DND-41 (cell line): ENCODE measurements at regions not wholly inside any gene's neighbourhood (a gene's known extent, or its start where the extent isn't known, plus 50 kb on each side); places are given as distances from the start of the nearest gene placed in this dataset.

Experiments used
- ATAC-seq: fragments of 200-7000 bp; cut with Tn5 transposase; 3 replicates; pipeline ENCODE4 v1.9.1; 2021; ENCODE audit warnings: low read depth; ENCODE audit not compliant: insufficient read depth
- DNase-seq: peaks from one replicate; pipeline ENCODE4 v3.0.0-alpha.2; 2020
- H2AFZ ChIP-seq: 2 replicates; pipeline ENCODE4 v1.6.0; 2012; ENCODE audit warnings: low read depth, low read length
- H3K27ac ChIP-seq: 2 replicates; pipeline ENCODE4 v1.5.1; 2012; ENCODE audit warnings: low read length, inconsistent platforms
- H3K27me3 ChIP-seq: fragments of 200-600 bp; sonication (generic); 2 replicates; pipeline ENCODE4 v1.6.0; 2012; ENCODE audit warnings: low read length, mild to moderate bottlenecking, inconsistent platforms; ENCODE audit not compliant: insufficient read depth, poor library complexity
- H3K36me3 ChIP-seq: 2 replicates; pipeline ENCODE4 v1.5.1; 2012; ENCODE audit warnings: low read length, inconsistent platforms; ENCODE audit not compliant: insufficient read depth
- H3K4me1 ChIP-seq: 2 replicates; pipeline ENCODE4 v1.5.1; 2012; ENCODE audit warnings: mild to moderate bottlenecking, low read length; ENCODE audit not compliant: insufficient read depth
- H3K4me2 ChIP-seq: 2 replicates; pipeline ENCODE4 v1.6.0; 2012; ENCODE audit warnings: mild to moderate bottlenecking, moderate library complexity, low read length, inconsistent platforms; ENCODE audit not compliant: insufficient read depth
- H3K4me3 ChIP-seq, 2 experiments: fragments of 200-600 bp in 1 of 2; shearing (Covaris generic) in 1 of 2; 2 replicates each; pipeline ENCODE4 v1.5.1; 2012 to 2016; ENCODE audit warnings: inconsistent platforms in 2 of 2, low read length in 2 of 2, mild to moderate bottlenecking in 2 of 2, low read depth in 1 of 2, moderate library complexity in 1 of 2
- H3K79me2 ChIP-seq: 2 replicates; pipeline ENCODE4 v1.6.0; 2012; ENCODE audit warnings: low read length, inconsistent platforms; ENCODE audit not compliant: insufficient read depth
- H3K9ac ChIP-seq: 2 replicates; pipeline ENCODE4 v1.6.0; 2012; ENCODE audit warnings: low read depth, mild to moderate bottlenecking, inconsistent platforms, low read length, moderate library complexity
- H3K9me3 ChIP-seq: 2 replicates; pipeline ENCODE4 v1.5.1; 2012; ENCODE audit warnings: low read length, moderate library complexity, mild to moderate bottlenecking, inconsistent platforms; ENCODE audit not compliant: insufficient read depth, severe bottlenecking
- H4K20me1 ChIP-seq: 2 replicates; pipeline ENCODE4 v1.6.0; 2012; ENCODE audit warnings: low read length; ENCODE audit not compliant: insufficient read depth
- CTCF ChIP-seq: IDR thresholded peaks from 2 replicates; pipeline ENCODE4 v1.5.1; 2012; ENCODE audit warnings: borderline replicate concordance, low read length, moderate library complexity, mild to moderate bottlenecking; ENCODE audit not compliant: poor library complexity, severe bottlenecking; ENCODE audit errors: extremely low read depth
- EZH2 ChIP-seq: IDR thresholded peaks from 3 replicates; pipeline ENCODE4 v1.6.1; 2012; ENCODE audit warnings: borderline replicate concordance, low read depth, mild to moderate bottlenecking, moderate library complexity, low read length, inconsistent platforms; ENCODE audit not compliant: severe bottlenecking

- Histone ChIP-seq H3K27me3 (no peaks in the 10 kb centered on the region), H4K20me1 (no peaks in the 10 kb centered on the region), H3K9me3 (peaks cover 8% of the 10 kb centered on the region), H3K4me3 (no peak overlapping the region), H3K4me2 (peak overlapping the region; percentile 39), H3K4me1 (peaks cover 100% of the 10 kb centered on the region), H2AFZ (peak overlapping the region; percentile 26; the same call in 1 of the 2 replicates), H3K36me3 (peaks cover 3% of the 10 kb centered on the region; the same call in 1 of the 2 replicates), H3K9ac (peak overlapping the region; percentile 68), H3K27ac (peak overlapping the region; percentile 99), H3K79me2 (no peaks in the 10 kb centered on the region)
- TF ChIP-seq EZH2 (no peak), CTCF (no peak)
- peak; percentile 43 for ATAC-seq
- DNase-seq = no peak
These were observed 189.6 kb downstream of the ARRDC4 start for GRCh38 chr15:98150084-98150483.

DNA sequence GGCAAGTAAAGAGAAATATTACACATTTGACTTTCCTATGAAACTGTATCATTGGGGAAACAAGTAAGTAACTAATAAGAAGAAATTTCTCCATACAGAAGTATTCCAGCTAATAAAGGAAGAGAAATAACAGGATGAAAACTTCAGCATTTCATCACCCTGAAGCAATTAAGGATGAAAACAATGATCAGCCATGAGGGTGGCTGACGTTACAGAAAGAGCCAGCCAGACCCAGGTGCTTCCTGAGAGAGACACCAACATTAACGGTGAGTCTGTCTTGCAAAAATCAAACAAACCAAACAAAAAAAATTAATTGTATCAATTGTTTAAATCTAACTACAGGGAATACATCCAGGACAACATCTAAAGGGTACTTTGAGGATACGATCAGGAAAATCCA lies 190.0 kb downstream of the ARRDC4 start:
- Histone ChIP-seq H3K27ac (peak overlapping the region; percentile 99), H3K79me2 (no peaks in the 10 kb centered on the region), H4K20me1 (no peaks in the 10 kb centered on the region), H3K36me3 (peaks cover 3% of the 10 kb centered on the region; the same call in 1 of the 2 replicates), H3K9me3 (peaks cover 8% of the 10 kb centered on the region), H2AFZ (peak overlapping the region; percentile 26; the same call in 1 of the 2 replicates), H3K4me2 (peak overlapping the region; percentile 39), H3K27me3 (no peaks in the 10 kb centered on the region), H3K4me1 (peaks cover 100% of the 10 kb centered on the region), H3K9ac (peak overlapping the region; percentile 68), H3K4me3 (no peak overlapping the region)
- peak; percentile 89 for ATAC-seq
- peak; percentile 74 for DNase-seq
- no peak for TF ChIP-seq CTCF
- TF ChIP-seq EZH2 = no peak

GRCh38 chr15:98151096-98151495 lies 190.6 kb downstream of the ARRDC4 start:
- Histone ChIP-seq H3K4me2 (peak overlapping the region; percentile 39), H3K79me2 (no peaks in the 10 kb centered on the region), H4K20me1 (no peaks in the 10 kb centered on the region), H2AFZ (no peak overlapping the region), H3K9me3 (peaks cover 8% of the 10 kb centered on the region), H3K36me3 (peaks cover 3% of the 10 kb centered on the region; the same call in 1 of the 2 replicates), H3K4me1 (peaks cover 99% of the 10 kb centered on the region), H3K4me3 (no peak overlapping the region), H3K27ac (peak overlapping the region; percentile 99), H3K9ac (peak overlapping the region; percentile 68), H3K27me3 (no peaks in the 10 kb centered on the region)
- ATAC-seq = peak; percentile 59
- peak; percentile 37 for DNase-seq
- TF ChIP-seq EZH2 (no peak), CTCF (no peak)
